ENCODE measurements at regions not wholly inside any gene's neighbourhood (a gene's known extent, or its start where the extent isn't known, plus 50 kb on each side); places are given as distances from the start of the nearest gene placed in this dataset.

GRCh38 chr6:168384045-168385036 is 56.6 kb upstream of the SMOC2 start:
- no peak for TF ChIP-seq CTCF (IDR thresholded peaks at IDR 0.05)
- TF ChIP-seq POLR2A (IDR thresholded peaks at IDR 0.05), result no peak

Data from esophagus squamous epithelium (tissue), 4 donors.